ENCODE measurements at regions not wholly inside any gene's neighbourhood (a gene's known extent, or its start where the extent isn't known, plus 50 kb on each side); places are given as distances from the start of the nearest gene placed in this dataset.

DNA sequence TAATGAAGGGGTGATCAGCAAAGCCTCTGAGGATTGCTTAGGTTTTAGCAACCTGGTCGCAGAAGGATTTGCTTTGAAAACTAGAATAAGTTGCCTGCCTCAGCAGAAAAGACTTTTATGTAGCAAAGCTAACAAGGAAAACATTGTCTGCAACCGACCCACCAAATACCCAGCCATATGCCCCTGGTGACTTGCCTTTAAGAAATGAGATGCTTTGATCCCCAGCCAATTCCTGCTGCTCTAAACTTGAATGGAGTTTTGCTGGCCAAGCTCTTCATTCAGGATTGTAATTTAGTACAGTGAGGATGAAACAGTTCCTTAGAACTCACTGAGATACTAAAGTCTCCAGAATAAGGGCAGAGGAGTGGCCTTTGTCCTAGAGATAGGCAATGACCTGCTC lies 139.8 kb upstream of the PROK2 start:
- TF ChIP-seq, protein P1, sequence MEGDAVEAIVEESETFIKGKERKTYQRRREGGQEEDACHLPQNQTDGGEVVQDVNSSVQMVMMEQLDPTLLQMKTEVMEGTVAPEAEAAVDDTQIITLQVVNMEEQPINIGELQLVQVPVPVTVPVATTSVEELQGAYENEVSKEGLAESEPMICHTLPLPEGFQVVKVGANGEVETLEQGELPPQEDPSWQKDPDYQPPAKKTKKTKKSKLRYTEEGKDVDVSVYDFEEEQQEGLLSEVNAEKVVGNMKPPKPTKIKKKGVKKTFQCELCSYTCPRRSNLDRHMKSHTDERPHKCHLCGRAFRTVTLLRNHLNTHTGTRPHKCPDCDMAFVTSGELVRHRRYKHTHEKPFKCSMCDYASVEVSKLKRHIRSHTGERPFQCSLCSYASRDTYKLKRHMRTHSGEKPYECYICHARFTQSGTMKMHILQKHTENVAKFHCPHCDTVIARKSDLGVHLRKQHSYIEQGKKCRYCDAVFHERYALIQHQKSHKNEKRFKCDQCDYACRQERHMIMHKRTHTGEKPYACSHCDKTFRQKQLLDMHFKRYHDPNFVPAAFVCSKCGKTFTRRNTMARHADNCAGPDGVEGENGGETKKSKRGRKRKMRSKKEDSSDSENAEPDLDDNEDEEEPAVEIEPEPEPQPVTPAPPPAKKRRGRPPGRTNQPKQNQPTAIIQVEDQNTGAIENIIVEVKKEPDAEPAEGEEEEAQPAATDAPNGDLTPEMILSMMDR (IDR thresholded peaks at IDR 0.05; ENCODE audit: unreplicated experiment): no peak
- DNase-seq (ENCODE audit: unreplicated experiment): no peak
- Mint-ChIP-seq H3K27me3 (ENCODE audit: insufficient read depth, unreplicated experiment) (peaks cover 20% of the 10 kb centered on the region), H3K27ac (ENCODE audit: low read depth, unreplicated experiment) (no peak overlapping the region), H3K9me3 (ENCODE audit: unreplicated experiment) (no peaks in the 10 kb centered on the region), H3K36me3 (ENCODE audit: insufficient read depth, unreplicated experiment) (no peaks in the 10 kb centered on the region), H3K4me3 (ENCODE audit: unreplicated experiment) (no peak overlapping the region), H3K4me1 (ENCODE audit: insufficient read depth, unreplicated experiment) (no peaks in the 10 kb centered on the region)
- POLR2A ChIA-PET: no interaction called here
- intact Hi-C loops (cut with micrococcal nuclease): no loop called here
- no TSS peak for BruUV-seq (replicated peaks)
- CTCF ChIA-PET: interaction anchor here (0.6 to 5.1 kb wide), 9 partner anchors 10 to 1165 kb away, joined by 3 to 70 read pairs (median 4); no protein-coding TSS in a partner anchor

DNA sequence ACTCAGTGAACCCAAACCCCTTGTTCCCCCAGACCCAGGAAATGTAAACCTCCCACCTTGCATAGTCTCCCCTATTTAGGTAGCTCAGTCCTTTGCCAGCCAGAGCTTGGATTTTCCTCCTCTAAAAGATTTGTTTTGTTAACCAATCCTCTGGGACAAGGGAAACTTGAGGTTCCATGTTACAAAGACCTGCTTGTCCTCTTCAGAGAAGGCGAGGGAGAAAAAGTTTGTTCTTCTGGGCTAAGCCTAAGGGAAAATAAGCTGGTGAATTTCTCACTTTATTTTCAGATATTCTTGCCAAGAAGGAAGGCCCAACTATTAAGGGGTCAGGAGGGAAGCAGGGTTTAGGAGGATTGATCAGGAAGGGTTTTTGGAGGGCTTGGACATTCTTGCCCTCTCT lies 136.1 kb upstream of the PROK2 start:
- intact Hi-C loops (cut with micrococcal nuclease): no loop called here
- Mint-ChIP-seq H3K9me3 (ENCODE audit: unreplicated experiment) (no peaks in the 10 kb centered on the region), H3K36me3 (ENCODE audit: insufficient read depth, unreplicated experiment) (no peaks in the 10 kb centered on the region), H3K4me3 (ENCODE audit: unreplicated experiment) (no peak overlapping the region), H3K27ac (ENCODE audit: low read depth, unreplicated experiment) (no peak overlapping the region), H3K4me1 (ENCODE audit: insufficient read depth, unreplicated experiment) (peaks cover 6% of the 10 kb centered on the region), H3K27me3 (ENCODE audit: insufficient read depth, unreplicated experiment) (peaks cover 30% of the 10 kb centered on the region)
- TF ChIP-seq, protein P1 (IDR thresholded peaks at IDR 0.05; ENCODE audit: unreplicated experiment): no peak
- no peak for DNase-seq (ENCODE audit: unreplicated experiment)
- ChIA-PET POLR2A (no interaction called here), CTCF (interaction anchor here (1.1 to 1.5 kb wide), 2 partner anchors 46 to 901 kb away, joined by 4 to 7 read pairs; no protein-coding TSS in a partner anchor)
- BruUV-seq (replicated peaks): no TSS peak

GRCh38 chr3:71919572-71919971 lies 134.6 kb upstream of the PROK2 start:
- TF ChIP-seq, protein P1 (IDR thresholded peaks at IDR 0.05; ENCODE audit: unreplicated experiment): no peak
- Mint-ChIP-seq H3K9me3 (ENCODE audit: unreplicated experiment) (no peaks in the 10 kb centered on the region), H3K36me3 (ENCODE audit: insufficient read depth, unreplicated experiment) (no peaks in the 10 kb centered on the region), H3K4me3 (ENCODE audit: unreplicated experiment) (no peak overlapping the region), H3K27me3 (ENCODE audit: insufficient read depth, unreplicated experiment) (peaks cover 30% of the 10 kb centered on the region), H3K4me1 (ENCODE audit: insufficient read depth, unreplicated experiment) (peaks cover 6% of the 10 kb centered on the region), H3K27ac (ENCODE audit: low read depth, unreplicated experiment) (no peak overlapping the region)
- BruUV-seq (replicated peaks): no TSS peak
- POLR2A ChIA-PET: interaction anchor here (0.7 kb wide), 1 partner anchor 13 kb away, joined by 4 read pairs; no protein-coding TSS in a partner anchor
- intact Hi-C loops (cut with micrococcal nuclease): no loop called here
- no peak for DNase-seq (ENCODE audit: unreplicated experiment)
- CTCF ChIA-PET: interaction anchor here (0.5 to 1.5 kb wide), 6 partner anchors 22 to 931 kb away, joined by 3 to 4 read pairs (median 3); no protein-coding TSS in a partner anchor

GRCh38 chr3:71917545-71917944 lies 132.6 kb upstream of the PROK2 start:
- intact Hi-C loops (cut with micrococcal nuclease): no loop called here
- no peaks in the 10 kb centered on the region for H3K9me3 Mint-ChIP-seq (ENCODE audit: unreplicated experiment)
- peaks cover 30% of the 10 kb centered on the region for H3K27me3 Mint-ChIP-seq (ENCODE audit: insufficient read depth, unreplicated experiment)
- TF ChIP-seq, protein P1 (IDR thresholded peaks at IDR 0.05; ENCODE audit: unreplicated experiment): no peak
- no TSS peak for BruUV-seq (replicated peaks)
- CTCF ChIA-PET: interaction anchor here (1.2 kb wide), 1 partner anchor 903 kb away, joined by 4 read pairs; no protein-coding TSS in a partner anchor
- H3K27ac Mint-ChIP-seq (ENCODE audit: low read depth, unreplicated experiment): no peak overlapping the region
- H3K4me3 Mint-ChIP-seq (ENCODE audit: unreplicated experiment): no peak overlapping the region
- peaks cover 6% of the 10 kb centered on the region for H3K4me1 Mint-ChIP-seq (ENCODE audit: insufficient read depth, unreplicated experiment)
- H3K36me3 Mint-ChIP-seq (ENCODE audit: insufficient read depth, unreplicated experiment): no peaks in the 10 kb centered on the region
- no peak for DNase-seq (ENCODE audit: unreplicated experiment)
- POLR2A ChIA-PET: interaction anchor here (0.5 kb wide), 1 partner anchor 177 kb away, joined by 3 read pairs; no protein-coding TSS in a partner anchor

Measured in MCF 10A (cell line).